ENCODE measurements at regions not wholly inside any gene's neighbourhood (a gene's known extent, or its start where the extent isn't known, plus 50 kb on each side); places are given as distances from the start of the nearest gene placed in this dataset.

DNA sequence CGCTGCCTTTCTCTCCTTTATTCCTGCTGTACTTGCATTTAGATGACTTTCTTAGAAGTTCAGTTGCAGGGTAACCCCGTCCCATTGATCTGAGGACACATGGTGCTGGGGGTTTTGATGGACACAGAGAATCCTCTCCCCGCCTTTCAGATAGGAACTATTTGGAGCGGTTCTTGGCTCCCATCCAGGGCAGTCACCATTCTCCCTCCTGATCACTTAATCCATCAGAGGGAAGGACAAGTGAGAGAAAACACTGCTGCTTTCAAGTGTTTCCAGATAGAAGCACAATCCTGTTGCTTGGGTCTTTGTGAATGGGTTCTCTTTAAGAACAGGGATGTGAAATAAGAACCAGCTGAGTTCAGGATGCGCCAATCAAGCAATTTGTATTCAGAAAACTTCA lies 85.2 kb downstream of the IRX1 start:
- Histone ChIP-seq H3K9me3 (no peaks in the 10 kb centered on the region), H3K27ac (no peak overlapping the region), H3K36me3 (no peaks in the 10 kb centered on the region), H3K27me3 (replicated peaks; ENCODE audit: insufficient read depth) (no peaks in the 10 kb centered on the region), H3K4me3 (no peak overlapping the region), H3K4me1 (replicated peaks) (no peaks in the 10 kb centered on the region)
- intact Hi-C loops (cut with DNase I) = no loop called here
- DNase-seq (ENCODE audit: low spot score) = no peak
- 77% methylated on average over 5 of the region's 5 CpGs for WGBS
- TF ChIP-seq, protein P1, sequence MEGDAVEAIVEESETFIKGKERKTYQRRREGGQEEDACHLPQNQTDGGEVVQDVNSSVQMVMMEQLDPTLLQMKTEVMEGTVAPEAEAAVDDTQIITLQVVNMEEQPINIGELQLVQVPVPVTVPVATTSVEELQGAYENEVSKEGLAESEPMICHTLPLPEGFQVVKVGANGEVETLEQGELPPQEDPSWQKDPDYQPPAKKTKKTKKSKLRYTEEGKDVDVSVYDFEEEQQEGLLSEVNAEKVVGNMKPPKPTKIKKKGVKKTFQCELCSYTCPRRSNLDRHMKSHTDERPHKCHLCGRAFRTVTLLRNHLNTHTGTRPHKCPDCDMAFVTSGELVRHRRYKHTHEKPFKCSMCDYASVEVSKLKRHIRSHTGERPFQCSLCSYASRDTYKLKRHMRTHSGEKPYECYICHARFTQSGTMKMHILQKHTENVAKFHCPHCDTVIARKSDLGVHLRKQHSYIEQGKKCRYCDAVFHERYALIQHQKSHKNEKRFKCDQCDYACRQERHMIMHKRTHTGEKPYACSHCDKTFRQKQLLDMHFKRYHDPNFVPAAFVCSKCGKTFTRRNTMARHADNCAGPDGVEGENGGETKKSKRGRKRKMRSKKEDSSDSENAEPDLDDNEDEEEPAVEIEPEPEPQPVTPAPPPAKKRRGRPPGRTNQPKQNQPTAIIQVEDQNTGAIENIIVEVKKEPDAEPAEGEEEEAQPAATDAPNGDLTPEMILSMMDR (IDR thresholded peaks at IDR 0.05) = no peak
- TF ChIP-seq POLR2A (IDR thresholded peaks at IDR 0.05) (no peak), POLR2AphosphoS5 (IDR thresholded peaks at IDR 0.05) (no peak)

- Histone ChIP-seq H3K27ac (no peak overlapping the region), H3K4me1 (replicated peaks) (no peaks in the 10 kb centered on the region), H3K9me3 (no peaks in the 10 kb centered on the region), H3K27me3 (replicated peaks; ENCODE audit: insufficient read depth) (no peaks in the 10 kb centered on the region), H3K4me3 (no peak overlapping the region), H3K36me3 (no peaks in the 10 kb centered on the region)
- TF ChIP-seq POLR2AphosphoS5 (IDR thresholded peaks at IDR 0.05) (no peak), POLR2A (IDR thresholded peaks at IDR 0.05) (no peak)
- TF ChIP-seq, protein P1 (IDR thresholded peaks at IDR 0.05) = no peak
- DNase-seq (ENCODE audit: low spot score) = no peak
- 71% methylated on average over 13 of the region's 13 CpGs for WGBS
- intact Hi-C loops (cut with DNase I) = no loop called here
These were observed 88.5 kb downstream of the IRX1 start for GRCh38 chr5:3684118-3684517.

- intact Hi-C loops (cut with DNase I) = no loop called here
- no peaks in the 10 kb centered on the region for H3K36me3 ChIP-seq
- H3K9me3 ChIP-seq = no peaks in the 10 kb centered on the region
- no peak for TF ChIP-seq POLR2AphosphoS5 (IDR thresholded peaks at IDR 0.05)
- TF ChIP-seq, protein P1 (IDR thresholded peaks at IDR 0.05) = no peak
- TF ChIP-seq POLR2A (IDR thresholded peaks at IDR 0.05) = no peak
- WGBS = 84% methylated on average over 12 of the region's 12 CpGs
- H3K4me3 ChIP-seq = no peak overlapping the region
- no peak for DNase-seq (ENCODE audit: low spot score)
- H3K4me1 ChIP-seq (replicated peaks) = no peaks in the 10 kb centered on the region
- H3K27ac ChIP-seq = no peak overlapping the region
- H3K27me3 ChIP-seq (replicated peaks; ENCODE audit: insufficient read depth) = no peaks in the 10 kb centered on the region
These were observed 89.2 kb downstream of the IRX1 start for GRCh38 chr5:3684771-3685354.

DNA sequence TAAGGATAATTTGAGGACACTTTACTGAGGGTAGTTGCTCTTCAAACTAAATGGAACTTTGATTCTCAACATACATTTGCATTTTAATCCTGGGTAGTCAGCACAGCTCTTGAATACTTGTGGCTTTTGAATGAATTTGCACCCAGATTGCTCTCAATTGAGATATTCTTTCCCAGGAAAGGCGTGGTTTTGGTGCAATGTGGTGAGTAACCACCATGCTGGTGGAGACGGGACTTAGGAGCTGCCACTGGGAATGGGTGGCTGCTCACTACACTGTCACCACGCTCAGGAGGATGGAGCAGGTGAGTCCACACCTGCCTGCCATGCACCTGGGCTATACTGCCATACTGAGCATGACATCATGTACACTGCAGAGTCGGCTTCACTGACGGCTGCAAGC lies 99.2 kb downstream of the IRX1 start:
- no peaks in the 10 kb centered on the region for H3K36me3 ChIP-seq
- no peak for DNase-seq (ENCODE audit: low spot score)
- no peaks in the 10 kb centered on the region for H3K9me3 ChIP-seq
- TF ChIP-seq POLR2AphosphoS5 (IDR thresholded peaks at IDR 0.05) (no peak), POLR2A (IDR thresholded peaks at IDR 0.05) (no peak)
- TF ChIP-seq, protein P1 (IDR thresholded peaks at IDR 0.05) = no peak
- no peak overlapping the region for H3K27ac ChIP-seq
- H3K4me1 ChIP-seq (replicated peaks) = no peaks in the 10 kb centered on the region
- intact Hi-C loops (cut with DNase I) = no loop called here
- no peaks in the 10 kb centered on the region for H3K27me3 ChIP-seq (replicated peaks; ENCODE audit: insufficient read depth)
- 93% methylated on average over 5 of the region's 5 CpGs for WGBS
- no peak overlapping the region for H3K4me3 ChIP-seq

GRCh38 chr5:3695818-3696217 lies 100.2 kb downstream of the IRX1 start:
- intact Hi-C loops (cut with DNase I) = no loop called here

More at GRCh38 chr5:3695818-3696217, 100.2 kb downstream of the IRX1 start:
- no peak for TF ChIP-seq POLR2A (IDR thresholded peaks at IDR 0.05)
- TF ChIP-seq POLR2AphosphoS5 (IDR thresholded peaks at IDR 0.05) = no peak
- TF ChIP-seq, protein P1 (IDR thresholded peaks at IDR 0.05) = no peak
- no peaks in the 10 kb centered on the region for H3K27me3 ChIP-seq (replicated peaks; ENCODE audit: insufficient read depth)
- DNase-seq (ENCODE audit: low spot score) = no peak
- no peak overlapping the region for H3K4me3 ChIP-seq
- no peak overlapping the region for H3K27ac ChIP-seq
- no peaks in the 10 kb centered on the region for H3K4me1 ChIP-seq (replicated peaks)
- H3K36me3 ChIP-seq = no peaks in the 10 kb centered on the region
- 76% methylated on average over 2 of the region's 2 CpGs for WGBS
- H3K9me3 ChIP-seq = no peaks in the 10 kb centered on the region

Measured in prostate gland (tissue), 2 donors.